ENCODE measurements at regions not wholly inside any gene's neighbourhood (a gene's known extent, or its start where the extent isn't known, plus 50 kb on each side); places are given as distances from the start of the nearest gene placed in this dataset.

GRCh38 chr3:36309092-36309491, 71.2 kb upstream of the STAC start:
- Histone ChIP-seq H3K4me1 (ENCODE audit: control insufficient read depth in 1 of 2, extremely low read depth in 1 of 2, insufficient read depth in 2 of 2, low read length in 2 of 2) (no peaks in the 10 kb centered on the region), H3K36me3 (ENCODE audit: control insufficient read depth in 2 of 2, extremely low read depth in 1 of 2, insufficient read depth in 1 of 2, low read length in 1 of 2) (no peaks in the 10 kb centered on the region), H3K4me3 (ENCODE audit: control insufficient read depth in 1 of 2, extremely low read depth in 1 of 2, low read length in 1 of 2) (no peak overlapping the region), H3K9me3 (no peaks in the 10 kb centered on the region), H3K27me3 (replicated peaks in 1 of 2; ENCODE audit: control insufficient read depth in 2 of 2, extremely low read depth in 1 of 2, insufficient read depth in 2 of 2, low read length in 1 of 2) (no peaks in the 10 kb centered on the region), H3K27ac (ENCODE audit: low read length) (no peak overlapping the region)
- ChIA-PET CTCF (no interaction called here), POLR2A (no interaction called here)
- Mint-ChIP-seq H3K4me1 (no peaks in the 10 kb centered on the region), H3K4me3 (no peak overlapping the region), H3K27ac (no peak overlapping the region), H3K9me3 (peaks cover 0 to 3% (median under 1%) of the 10 kb centered on the region in 3 donors), H3K36me3 (no peaks in the 10 kb centered on the region), H3K27me3 (peaks cover 0 to under 1% of the 10 kb centered on the region in 2 donors)
- WGBS (ENCODE audit: insufficient coverage), result no CpG with 5 or more reads among the region's 1 CpG
- DNase-seq (no peak), ATAC-seq (replicated peaks in 1 of 4) (no peak)

DNA sequence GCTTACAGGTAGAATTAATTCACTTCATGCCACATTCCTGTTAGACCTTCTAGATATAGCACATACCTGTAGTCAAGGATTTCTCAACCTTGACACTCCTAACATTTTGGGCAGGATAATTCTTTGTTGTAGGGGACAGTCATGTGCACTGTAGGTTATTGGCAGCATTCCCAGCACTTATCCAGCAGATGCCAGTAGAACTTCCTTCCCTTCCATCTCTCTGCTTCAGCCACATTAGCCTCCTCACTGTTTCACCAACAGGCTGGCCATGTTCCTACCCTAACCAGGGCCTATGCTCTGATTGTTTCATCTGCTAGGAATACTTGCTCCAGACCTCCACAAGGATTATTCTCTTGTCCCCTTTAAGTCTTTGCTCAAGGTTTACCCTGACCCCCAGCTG, 68.0 kb upstream of the STAC start:
- no peaks in the 10 kb centered on the region for H3K36me3 ChIP-seq (ENCODE audit: control insufficient read depth in 2 of 2, extremely low read depth in 1 of 2, insufficient read depth in 1 of 2, low read length in 1 of 2)
- POLR2A ChIA-PET, result no interaction called here
- no peak for ATAC-seq (replicated peaks in 1 of 4)
- no peaks in the 10 kb centered on the region for H3K27me3 ChIP-seq (replicated peaks in 1 of 2; ENCODE audit: control insufficient read depth in 2 of 2, extremely low read depth in 1 of 2, insufficient read depth in 2 of 2, low read length in 1 of 2)
- CTCF ChIA-PET, result no interaction called here
- H3K4me3 ChIP-seq (ENCODE audit: control insufficient read depth in 1 of 2, extremely low read depth in 1 of 2, low read length in 1 of 2), result no peak overlapping the region
- no peak for DNase-seq
- no peak overlapping the region for H3K27ac Mint-ChIP-seq
- peaks cover 10 to 15% (median 10%) of the 10 kb centered on the region in 3 donors for H3K9me3 Mint-ChIP-seq
- H3K9me3 ChIP-seq, result no peaks in the 10 kb centered on the region
- no peaks in the 10 kb centered on the region for H3K27me3 Mint-ChIP-seq
- H3K36me3 Mint-ChIP-seq, result no peaks in the 10 kb centered on the region
- H3K27ac ChIP-seq (ENCODE audit: low read length), result no peak overlapping the region
- no peaks in the 10 kb centered on the region for H3K4me1 ChIP-seq (ENCODE audit: control insufficient read depth in 1 of 2, extremely low read depth in 1 of 2, insufficient read depth in 2 of 2, low read length in 2 of 2)
- no peak overlapping the region for H3K4me3 Mint-ChIP-seq
- no peaks in the 10 kb centered on the region for H3K4me1 Mint-ChIP-seq

GRCh38 chr3:36317915-36318314, 62.4 kb upstream of the STAC start:
- no peak overlapping the region for H3K27ac ChIP-seq (ENCODE audit: low read length)
- ChIA-PET POLR2A (no interaction called here), CTCF (no interaction called here)
- H3K9me3 ChIP-seq, result no peaks in the 10 kb centered on the region
- no peak overlapping the region for H3K4me3 Mint-ChIP-seq
- H3K27me3 Mint-ChIP-seq, result peaks cover 0 to 4% of the 10 kb centered on the region in 2 donors
- H3K27me3 ChIP-seq (replicated peaks in 1 of 2; ENCODE audit: control insufficient read depth in 2 of 2, extremely low read depth in 1 of 2, insufficient read depth in 2 of 2, low read length in 1 of 2), result no peaks in the 10 kb centered on the region
- ATAC-seq (replicated peaks in 1 of 4), result no peak
- DNase-seq, result no peak
- H3K9me3 Mint-ChIP-seq, result peaks cover 12 to 15% (median 15%) of the 10 kb centered on the region in 3 donors
- H3K4me1 ChIP-seq (ENCODE audit: control insufficient read depth in 1 of 2, extremely low read depth in 1 of 2, insufficient read depth in 2 of 2, low read length in 2 of 2), result no peaks in the 10 kb centered on the region
- H3K36me3 Mint-ChIP-seq, result no peaks in the 10 kb centered on the region
- no peaks in the 10 kb centered on the region for H3K36me3 ChIP-seq (ENCODE audit: control insufficient read depth in 2 of 2, extremely low read depth in 1 of 2, insufficient read depth in 1 of 2, low read length in 1 of 2)
- no peak overlapping the region for H3K4me3 ChIP-seq (ENCODE audit: control insufficient read depth in 1 of 2, extremely low read depth in 1 of 2, low read length in 1 of 2)
- H3K27ac Mint-ChIP-seq, result no peak overlapping the region
- WGBS (ENCODE audit: insufficient coverage), result 40% methylated on average over 1 of the region's 3 CpGs
- no peaks in the 10 kb centered on the region for H3K4me1 Mint-ChIP-seq

- DNase-seq (no peak), ATAC-seq (replicated peaks in 1 of 4) (no peak)
- no CpG with 5 or more reads among the region's 3 CpGs for WGBS (ENCODE audit: insufficient coverage)
- no peaks in the 10 kb centered on the region for H3K4me1 Mint-ChIP-seq
- peaks cover 14 to 18% (median 15%) of the 10 kb centered on the region in 3 donors for H3K9me3 Mint-ChIP-seq
- ChIA-PET CTCF (interaction anchor here in 1 of 2 donors (0.6 kb wide), 1 partner anchor 32 kb away, joined by 7 read pairs; no protein-coding TSS in a partner anchor), POLR2A (no interaction called here)
- no peak overlapping the region for H3K27ac Mint-ChIP-seq
- H3K27me3 Mint-ChIP-seq, result peaks cover 0 to 4% of the 10 kb centered on the region in 2 donors
- H3K4me3 Mint-ChIP-seq, result no peak overlapping the region
- no peaks in the 10 kb centered on the region for H3K4me1 ChIP-seq (ENCODE audit: control insufficient read depth in 1 of 2, extremely low read depth in 1 of 2, insufficient read depth in 2 of 2, low read length in 2 of 2)
- H3K9me3 ChIP-seq, result no peaks in the 10 kb centered on the region
- no peaks in the 10 kb centered on the region for H3K36me3 Mint-ChIP-seq
- no peak overlapping the region for H3K27ac ChIP-seq (ENCODE audit: low read length)
- H3K27me3 ChIP-seq (replicated peaks in 1 of 2; ENCODE audit: control insufficient read depth in 2 of 2, extremely low read depth in 1 of 2, insufficient read depth in 2 of 2, low read length in 1 of 2), result no peaks in the 10 kb centered on the region
- no peak overlapping the region for H3K4me3 ChIP-seq (ENCODE audit: control insufficient read depth in 1 of 2, extremely low read depth in 1 of 2, low read length in 1 of 2)
- H3K36me3 ChIP-seq (ENCODE audit: control insufficient read depth in 2 of 2, extremely low read depth in 1 of 2, insufficient read depth in 1 of 2, low read length in 1 of 2), result no peaks in the 10 kb centered on the region
Observed at GRCh38 chr3:36318621-36319200, 61.6 kb upstream of the STAC start.

GRCh38 chr3:36319680-36320079, 60.6 kb upstream of the STAC start:
- H3K9me3 ChIP-seq, result no peaks in the 10 kb centered on the region
- Mint-ChIP-seq H3K9me3 (peaks cover 12 to 21% (median 15%) of the 10 kb centered on the region in 3 donors), H3K4me1 (no peaks in the 10 kb centered on the region), H3K4me3 (no peak overlapping the region), H3K27ac (no peak overlapping the region), H3K36me3 (no peaks in the 10 kb centered on the region), H3K27me3 (peaks cover 0 to 4% of the 10 kb centered on the region in 2 donors)
- H3K27ac ChIP-seq (ENCODE audit: low read length), result no peak overlapping the region
- ChIA-PET CTCF (interaction anchor here in 1 of 2 donors (0.6 kb wide), 1 partner anchor 42 kb away, joined by 3 read pairs; no protein-coding TSS in a partner anchor), POLR2A (no interaction called here)
- no peaks in the 10 kb centered on the region for H3K36me3 ChIP-seq (ENCODE audit: control insufficient read depth in 2 of 2, extremely low read depth in 1 of 2, insufficient read depth in 1 of 2, low read length in 1 of 2)
- WGBS (ENCODE audit: insufficient coverage), result no CpG with 5 or more reads among the region's 1 CpG
- H3K27me3 ChIP-seq (replicated peaks in 1 of 2; ENCODE audit: control insufficient read depth in 2 of 2, extremely low read depth in 1 of 2, insufficient read depth in 2 of 2, low read length in 1 of 2), result no peaks in the 10 kb centered on the region
- H3K4me1 ChIP-seq (ENCODE audit: control insufficient read depth in 1 of 2, extremely low read depth in 1 of 2, insufficient read depth in 2 of 2, low read length in 2 of 2), result no peaks in the 10 kb centered on the region
- ATAC-seq (replicated peaks in 1 of 4) (no peak), DNase-seq (no peak)
- no peak overlapping the region for H3K4me3 ChIP-seq (ENCODE audit: control insufficient read depth in 1 of 2, extremely low read depth in 1 of 2, low read length in 1 of 2)
